ENCODE measurements at regions not wholly inside any gene's neighbourhood (a gene's known extent, or its start where the extent isn't known, plus 50 kb on each side); places are given as distances from the start of the nearest gene placed in this dataset.

- no peak overlapping the region for H3K4me3 ChIP-seq (ENCODE audit: insufficient read depth, low read length)
- H3K9me3 ChIP-seq (ENCODE audit: low read depth, low read length) = no peaks in the 10 kb centered on the region
- no peaks in the 10 kb centered on the region for H4K20me1 ChIP-seq (ENCODE audit: insufficient read depth, low read length)
- H3K4me1 ChIP-seq (ENCODE audit: insufficient read depth, low read length) = no peaks in the 10 kb centered on the region
- no peak overlapping the region for H2AFZ ChIP-seq (ENCODE audit: low read length)
- no peaks in the 10 kb centered on the region for H3K36me3 ChIP-seq (ENCODE audit: insufficient read depth, low read length)
- H3K79me2 ChIP-seq (ENCODE audit: insufficient read depth, low read length) = no peaks in the 10 kb centered on the region
- H3K4me2 ChIP-seq (ENCODE audit: insufficient read depth, low read length) = peak overlapping the region; percentile 57
- H3K27ac ChIP-seq (ENCODE audit: low read depth, low read length) = no peak overlapping the region
- no peak for TF ChIP-seq CTCF (IDR thresholded peaks at IDR 0.05; ENCODE audit: extremely low read depth, low read depth, low read length)
- no peak for DNase-seq (ENCODE audit: insufficient read length, low spot score, missing footprints)
- H3K27me3 ChIP-seq (ENCODE audit: insufficient read depth, low read length) = no peaks in the 10 kb centered on the region
These were observed 58.0 kb upstream of the RAB3GAP2 start for GRCh38 chr1:220330265-220330664.

- Histone ChIP-seq H3K79me2 (ENCODE audit: insufficient read depth, low read length) (no peaks in the 10 kb centered on the region), H3K4me2 (ENCODE audit: insufficient read depth, low read length) (no peak overlapping the region), H4K20me1 (ENCODE audit: insufficient read depth, low read length) (no peaks in the 10 kb centered on the region), H3K9me3 (ENCODE audit: low read depth, low read length) (no peaks in the 10 kb centered on the region), H3K27me3 (ENCODE audit: insufficient read depth, low read length) (no peaks in the 10 kb centered on the region), H3K4me3 (ENCODE audit: insufficient read depth, low read length) (no peak overlapping the region), H3K27ac (ENCODE audit: low read depth, low read length) (no peak overlapping the region), H3K4me1 (ENCODE audit: insufficient read depth, low read length) (no peaks in the 10 kb centered on the region), H3K36me3 (ENCODE audit: insufficient read depth, low read length) (no peaks in the 10 kb centered on the region), H2AFZ (ENCODE audit: low read length) (no peak overlapping the region)
- no peak for DNase-seq (ENCODE audit: insufficient read length, low spot score, missing footprints)
- TF ChIP-seq CTCF (IDR thresholded peaks at IDR 0.05; ENCODE audit: extremely low read depth, low read depth, low read length) = no peak
These were observed 54.9 kb upstream of the RAB3GAP2 start for GRCh38 chr1:220327106-220327505.

- H3K27ac ChIP-seq (ENCODE audit: low read depth, low read length) = no peak overlapping the region
- H3K27me3 ChIP-seq (ENCODE audit: insufficient read depth, low read length) = no peaks in the 10 kb centered on the region
- no peaks in the 10 kb centered on the region for H3K79me2 ChIP-seq (ENCODE audit: insufficient read depth, low read length)
- H3K9me3 ChIP-seq (ENCODE audit: low read depth, low read length) = no peaks in the 10 kb centered on the region
- no peaks in the 10 kb centered on the region for H3K4me1 ChIP-seq (ENCODE audit: insufficient read depth, low read length)
- no peaks in the 10 kb centered on the region for H4K20me1 ChIP-seq (ENCODE audit: insufficient read depth, low read length)
- no peak overlapping the region for H3K4me3 ChIP-seq (ENCODE audit: insufficient read depth, low read length)
- no peaks in the 10 kb centered on the region for H3K36me3 ChIP-seq (ENCODE audit: insufficient read depth, low read length)
- H3K4me2 ChIP-seq (ENCODE audit: insufficient read depth, low read length) = no peak overlapping the region
- no peak for TF ChIP-seq CTCF (IDR thresholded peaks at IDR 0.05; ENCODE audit: extremely low read depth, low read depth, low read length)
- no peak for DNase-seq (ENCODE audit: insufficient read length, low spot score, missing footprints)
- H2AFZ ChIP-seq (ENCODE audit: low read length) = no peak overlapping the region
These were observed 54.3 kb upstream of the RAB3GAP2 start for GRCh38 chr1:220326578-220326977.

- no peak overlapping the region for H3K27ac ChIP-seq (ENCODE audit: low read depth, low read length)
- no peak for TF ChIP-seq CTCF (IDR thresholded peaks at IDR 0.05; ENCODE audit: extremely low read depth, low read depth, low read length)
- DNase-seq (ENCODE audit: insufficient read length, low spot score, missing footprints) = no peak
These were observed 53.2 kb upstream of the RAB3GAP2 start for GRCh38 chr1:220325306-220325995.

More at GRCh38 chr1:220325306-220325995, 53.2 kb upstream of the RAB3GAP2 start:
- Histone ChIP-seq H4K20me1 (ENCODE audit: insufficient read depth, low read length) (no peaks in the 10 kb centered on the region), H3K79me2 (ENCODE audit: insufficient read depth, low read length) (no peaks in the 10 kb centered on the region), H2AFZ (ENCODE audit: low read length) (no peak overlapping the region), H3K4me1 (ENCODE audit: insufficient read depth, low read length) (no peaks in the 10 kb centered on the region), H3K27me3 (ENCODE audit: insufficient read depth, low read length) (no peaks in the 10 kb centered on the region), H3K36me3 (ENCODE audit: insufficient read depth, low read length) (no peaks in the 10 kb centered on the region), H3K9me3 (ENCODE audit: low read depth, low read length) (no peaks in the 10 kb centered on the region), H3K4me2 (ENCODE audit: insufficient read depth, low read length) (no peak overlapping the region), H3K4me3 (ENCODE audit: insufficient read depth, low read length) (no peak overlapping the region)

All from osteoblast (primary cell).